ENCODE measurements at regions not wholly inside any gene's neighbourhood (a gene's known extent, or its start where the extent isn't known, plus 50 kb on each side); places are given as distances from the start of the nearest gene placed in this dataset.

- peaks cover 9% of the 10 kb centered on the region for H3K27me3 Mint-ChIP-seq
- DNase-seq (ENCODE audit: low spot score in 2 of 2): no peak
- H3K36me3 Mint-ChIP-seq: no peaks in the 10 kb centered on the region
- no peaks in the 10 kb centered on the region for H3K4me1 Mint-ChIP-seq
- no peak overlapping the region for H3K27ac Mint-ChIP-seq
- H3K4me3 Mint-ChIP-seq: no peak overlapping the region
- no peak for ATAC-seq (ENCODE audit: low read depth)
- no peaks in the 10 kb centered on the region for H3K9me3 Mint-ChIP-seq
Observed at GRCh38 chr6:154561750-154562149, 51.3 kb upstream of the CNKSR3 start.

DNA sequence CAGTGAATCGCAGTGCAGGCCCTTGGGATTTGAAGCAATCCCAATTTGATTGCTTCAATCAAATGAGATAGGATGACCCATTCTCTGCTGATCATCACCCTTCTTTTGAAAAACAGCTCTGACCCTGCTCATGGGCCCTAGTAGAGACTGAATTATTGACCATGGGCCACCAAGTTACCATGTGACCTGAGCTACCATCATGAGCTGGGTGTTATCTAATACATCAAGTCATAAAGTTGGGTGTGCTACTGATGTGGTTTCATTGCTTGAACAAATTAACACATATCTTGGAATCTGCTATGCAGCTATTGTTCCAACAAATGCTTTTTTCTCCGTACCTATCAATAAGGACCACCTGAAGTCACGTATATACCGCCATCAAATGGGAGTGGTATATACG is 54.8 kb upstream of the CNKSR3 start:
- DNase-seq (ENCODE audit: low spot score in 2 of 2) (no peak), ATAC-seq (ENCODE audit: low read depth) (no peak)
- H3K4me3 Mint-ChIP-seq: no peak overlapping the region
- H3K27ac Mint-ChIP-seq: no peak overlapping the region
- no peaks in the 10 kb centered on the region for H3K9me3 Mint-ChIP-seq
- H3K4me1 Mint-ChIP-seq: no peaks in the 10 kb centered on the region
- H3K36me3 Mint-ChIP-seq: no peaks in the 10 kb centered on the region
- peaks cover 7% of the 10 kb centered on the region for H3K27me3 Mint-ChIP-seq

DNA sequence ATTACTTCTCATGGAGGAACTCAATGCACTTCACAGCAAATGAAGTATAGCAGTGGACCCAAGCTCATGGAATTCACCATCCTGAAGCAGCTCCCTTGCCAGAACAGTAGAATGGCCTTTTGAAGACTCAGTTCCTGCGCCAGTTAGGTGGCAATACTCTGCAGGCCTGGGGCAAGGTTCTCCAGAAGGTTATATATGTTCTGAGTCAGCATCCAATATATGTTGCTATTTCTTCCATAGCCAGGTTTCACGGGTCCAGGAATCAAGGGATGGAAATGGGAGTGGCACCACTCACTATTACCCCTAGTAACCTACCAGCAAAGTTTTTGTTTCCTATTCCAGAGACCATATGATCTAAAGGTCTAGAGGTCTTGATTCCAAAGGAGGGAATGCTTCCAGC is 56.4 kb upstream of the CNKSR3 start:
- Mint-ChIP-seq H3K4me1 (no peaks in the 10 kb centered on the region), H3K27me3 (peaks cover 5% of the 10 kb centered on the region), H3K9me3 (no peaks in the 10 kb centered on the region), H3K36me3 (no peaks in the 10 kb centered on the region), H3K27ac (no peak overlapping the region), H3K4me3 (no peak overlapping the region)
- DNase-seq (ENCODE audit: low spot score in 2 of 2) (no peak), ATAC-seq (ENCODE audit: low read depth) (no peak)

DNA sequence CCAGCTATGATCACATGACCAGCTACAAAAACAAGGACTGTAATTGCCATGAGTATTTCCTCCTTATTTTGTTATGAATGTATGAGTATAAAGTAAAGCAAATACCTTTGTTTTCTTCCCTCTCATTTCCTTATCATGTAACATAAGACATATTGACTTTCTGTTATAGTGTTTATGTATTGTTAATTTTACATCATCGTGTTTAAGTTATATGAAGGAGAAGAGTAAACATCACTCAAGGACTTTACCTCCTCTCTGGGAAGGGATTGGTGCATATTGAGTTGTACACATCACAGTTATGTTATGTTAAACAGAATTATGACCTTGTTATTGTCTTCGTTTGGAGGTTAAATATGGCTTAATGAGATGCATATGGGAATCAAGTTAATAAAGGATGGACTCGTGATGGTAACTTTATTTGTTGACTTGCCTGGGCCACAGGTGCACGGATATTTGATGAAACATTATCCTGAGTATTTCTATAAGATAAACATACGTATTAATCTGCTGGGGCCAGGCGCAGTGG is 57.3 kb upstream of the CNKSR3 start:
- Mint-ChIP-seq H3K4me1 (no peaks in the 10 kb centered on the region), H3K4me3 (no peak overlapping the region), H3K36me3 (no peaks in the 10 kb centered on the region), H3K27me3 (peaks cover 3% of the 10 kb centered on the region), H3K9me3 (no peaks in the 10 kb centered on the region), H3K27ac (no peak overlapping the region)
- ATAC-seq (ENCODE audit: low read depth): no peak
- DNase-seq (ENCODE audit: low spot score in 2 of 2): no peak

DNA sequence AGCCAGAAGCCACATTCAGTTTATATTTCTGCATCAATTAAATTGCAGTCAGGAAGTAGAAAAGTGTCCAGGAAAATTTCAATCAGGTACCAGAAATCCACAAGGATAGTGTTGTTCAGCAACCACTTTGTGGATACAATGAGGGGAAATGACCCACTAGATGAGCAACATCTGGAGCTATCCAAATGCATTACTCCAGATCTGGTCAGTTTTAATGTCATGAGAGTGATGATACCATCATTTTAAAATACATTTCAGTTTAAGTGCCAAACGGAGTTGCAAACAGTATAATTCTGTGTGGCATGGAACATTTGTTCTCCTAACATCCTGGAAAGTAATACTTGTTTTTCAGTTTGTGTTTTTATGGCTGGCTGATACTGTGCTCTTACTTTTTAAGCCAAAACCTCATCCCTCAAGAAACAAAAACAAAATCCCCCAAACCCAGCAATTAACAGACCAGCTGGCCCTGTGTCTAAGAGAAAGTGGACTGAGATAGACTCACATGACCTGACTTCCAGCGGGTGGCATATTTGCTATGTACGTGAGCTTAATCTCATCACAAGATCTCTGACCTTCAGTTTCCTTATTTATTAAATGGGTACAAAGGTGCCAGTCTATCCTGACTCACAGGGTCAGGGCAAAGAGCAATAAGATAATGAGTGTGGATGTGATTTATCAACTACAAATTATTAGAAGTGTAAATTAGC is 58.8 kb upstream of the CNKSR3 start:
- Mint-ChIP-seq H3K36me3 (no peaks in the 10 kb centered on the region), H3K27ac (no peak overlapping the region), H3K4me1 (no peaks in the 10 kb centered on the region), H3K4me3 (no peak overlapping the region), H3K27me3 (peaks cover 3% of the 10 kb centered on the region), H3K9me3 (no peaks in the 10 kb centered on the region)
- no peak for ATAC-seq (ENCODE audit: low read depth)
- DNase-seq (ENCODE audit: low spot score in 2 of 2): no peak

DNA sequence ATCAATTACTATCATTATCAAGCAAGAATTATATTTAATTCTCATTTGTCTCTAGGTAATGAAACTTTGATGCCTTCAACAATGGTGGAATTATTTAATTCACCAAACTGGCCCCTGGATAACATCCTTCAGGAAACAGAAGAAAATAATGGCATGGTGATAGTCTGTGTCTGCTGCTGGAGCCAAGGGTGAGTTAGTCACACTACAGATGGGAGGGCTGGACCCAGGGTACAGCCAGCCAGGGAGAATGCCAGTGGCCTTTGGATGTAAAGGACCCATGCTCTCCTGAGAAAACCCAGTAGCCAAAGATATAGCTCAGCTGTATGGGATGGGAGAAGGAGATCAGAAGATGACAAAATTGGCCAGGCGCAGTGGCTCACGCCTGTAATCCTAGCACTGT is 60.0 kb upstream of the CNKSR3 start:
- peaks cover 3% of the 10 kb centered on the region for H3K27me3 Mint-ChIP-seq
- H3K4me3 Mint-ChIP-seq: no peak overlapping the region
- DNase-seq (ENCODE audit: low spot score in 2 of 2) (no peak), ATAC-seq (ENCODE audit: low read depth) (no peak)
- H3K27ac Mint-ChIP-seq: no peak overlapping the region
- H3K4me1 Mint-ChIP-seq: no peaks in the 10 kb centered on the region
- H3K36me3 Mint-ChIP-seq: no peaks in the 10 kb centered on the region
- H3K9me3 Mint-ChIP-seq: no peaks in the 10 kb centered on the region

DNA sequence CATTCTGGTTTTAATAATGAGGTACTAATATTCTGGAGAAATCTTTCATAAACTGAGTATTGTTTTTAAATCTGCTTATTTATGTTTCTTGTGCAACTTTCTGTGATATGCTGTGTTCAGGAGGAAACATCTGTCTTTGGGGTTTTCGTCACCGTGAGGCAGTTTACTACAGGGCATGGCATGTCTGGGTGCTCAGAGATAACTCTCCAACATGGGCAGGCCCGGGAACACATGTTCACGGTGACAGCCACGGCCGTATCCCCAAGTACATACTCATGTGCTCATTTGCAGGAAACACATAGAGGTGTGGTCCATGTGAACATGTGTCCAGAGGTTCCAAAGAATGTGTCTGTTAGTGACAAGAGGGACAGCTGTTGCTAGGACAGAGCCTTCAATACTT is 62.1 kb upstream of the CNKSR3 start:
- Mint-ChIP-seq H3K36me3 (no peaks in the 10 kb centered on the region), H3K27ac (no peak overlapping the region), H3K9me3 (no peaks in the 10 kb centered on the region), H3K27me3 (peaks cover 3% of the 10 kb centered on the region), H3K4me1 (no peaks in the 10 kb centered on the region), H3K4me3 (no peak overlapping the region)
- no peak for DNase-seq (ENCODE audit: low spot score in 2 of 2)
- no peak for ATAC-seq (ENCODE audit: low read depth)

DNA sequence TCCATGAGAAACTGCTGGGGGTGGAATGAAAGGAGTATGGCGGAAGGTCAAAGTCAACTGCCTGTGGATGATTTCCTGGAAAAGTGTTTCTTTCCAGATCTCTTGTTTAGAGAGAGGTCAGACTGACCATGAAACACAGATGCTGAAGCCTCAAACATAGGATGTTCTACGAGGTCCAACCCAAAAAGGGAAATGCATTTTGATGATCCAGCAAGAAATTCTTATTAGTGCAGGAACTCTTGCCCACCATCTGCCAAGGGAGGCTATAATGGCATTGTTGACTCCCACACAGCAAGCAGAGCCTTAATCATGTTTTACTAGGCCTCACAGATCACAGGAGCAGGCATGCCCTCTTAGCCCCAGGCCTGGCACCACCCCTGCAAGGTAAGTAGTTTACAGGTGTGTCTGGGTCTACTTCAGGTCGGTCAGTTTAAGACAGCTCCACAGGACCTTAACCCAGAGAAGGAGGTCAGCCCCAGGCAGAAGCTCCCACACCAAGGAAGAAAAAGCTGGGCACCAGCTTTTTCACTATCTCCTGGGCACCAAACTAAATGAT is 67.6 kb upstream of the CNKSR3 start:
- ATAC-seq (ENCODE audit: low read depth): no peak
- H3K27ac Mint-ChIP-seq: no peak overlapping the region
- no peak for DNase-seq (ENCODE audit: low spot score in 2 of 2)
- no peak overlapping the region for H3K4me3 Mint-ChIP-seq
- H3K4me1 Mint-ChIP-seq: no peaks in the 10 kb centered on the region
- H3K9me3 Mint-ChIP-seq: peaks cover 10% of the 10 kb centered on the region
- H3K36me3 Mint-ChIP-seq: peaks cover 4% of the 10 kb centered on the region
- no peaks in the 10 kb centered on the region for H3K27me3 Mint-ChIP-seq

- no peak for DNase-seq (ENCODE audit: low spot score in 2 of 2)
- no peaks in the 10 kb centered on the region for H3K27me3 Mint-ChIP-seq
- ATAC-seq (ENCODE audit: low read depth): no peak
- peaks cover 4% of the 10 kb centered on the region for H3K36me3 Mint-ChIP-seq
- H3K9me3 Mint-ChIP-seq: peaks cover 10% of the 10 kb centered on the region
- no peak overlapping the region for H3K27ac Mint-ChIP-seq
- H3K4me3 Mint-ChIP-seq: no peak overlapping the region
- H3K4me1 Mint-ChIP-seq: no peaks in the 10 kb centered on the region
Observed at GRCh38 chr6:154579046-154579445, 68.6 kb upstream of the CNKSR3 start.

DNA sequence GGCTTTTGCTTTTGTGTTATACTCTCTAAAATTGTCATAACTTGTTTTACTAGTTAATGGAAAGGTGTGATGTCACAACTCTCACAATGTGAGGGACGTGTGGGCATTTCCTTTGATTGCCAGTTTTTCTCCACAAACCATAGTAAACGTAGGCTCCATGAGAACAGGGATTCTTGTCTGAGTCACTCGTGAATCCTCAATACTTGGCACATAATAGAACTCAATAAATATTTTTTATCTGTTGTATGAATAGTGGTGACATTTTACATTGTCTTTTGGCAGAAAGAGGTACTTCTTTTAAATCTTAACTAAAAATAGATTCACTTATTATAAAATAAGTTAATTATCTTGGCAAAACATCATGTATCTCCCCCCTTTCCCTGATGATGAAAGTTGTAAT is 69.0 kb upstream of the CNKSR3 start:
- Mint-ChIP-seq H3K4me1 (no peaks in the 10 kb centered on the region), H3K27me3 (no peaks in the 10 kb centered on the region), H3K36me3 (peaks cover 4% of the 10 kb centered on the region), H3K9me3 (peaks cover 10% of the 10 kb centered on the region), H3K27ac (no peak overlapping the region), H3K4me3 (no peak overlapping the region)
- ATAC-seq (ENCODE audit: low read depth): no peak
- no peak for DNase-seq (ENCODE audit: low spot score in 2 of 2)

DNA sequence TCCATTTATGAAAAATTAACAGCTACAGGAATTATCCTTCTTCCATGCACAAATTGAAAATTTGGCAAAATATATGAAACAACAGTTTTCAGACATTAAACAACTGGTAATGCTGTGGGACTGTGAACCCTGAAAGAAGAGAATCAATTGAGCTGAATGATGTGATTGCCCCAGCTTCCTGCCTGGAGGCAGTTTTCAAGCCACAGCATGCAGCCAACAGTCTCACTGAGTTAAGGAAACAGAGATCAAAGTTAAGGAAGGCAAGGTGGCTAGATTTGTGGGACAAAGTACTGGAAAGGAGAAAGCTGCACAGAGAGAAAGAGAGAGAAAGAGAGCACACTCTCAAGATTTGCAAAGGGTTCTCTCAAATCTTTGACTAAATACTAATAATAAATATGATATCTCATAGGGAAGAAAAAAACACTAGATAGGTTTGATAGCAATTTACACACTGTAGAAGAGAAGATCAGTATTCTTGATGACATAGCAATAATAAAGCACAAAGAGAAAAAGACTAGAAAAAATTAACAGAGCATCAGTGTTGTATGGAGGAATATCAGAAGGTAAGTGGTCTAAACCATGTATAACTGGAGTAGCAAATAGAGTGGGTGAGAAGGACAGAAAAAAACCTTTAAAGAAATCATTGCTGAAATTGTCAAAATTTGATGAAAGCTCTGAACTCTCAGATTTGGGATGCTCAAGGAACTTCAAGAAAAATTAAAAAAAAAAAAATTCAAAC is 70.1 kb upstream of the CNKSR3 start:
- DNase-seq (ENCODE audit: low spot score in 2 of 2) (no peak), ATAC-seq (ENCODE audit: low read depth) (no peak)
- Mint-ChIP-seq H3K9me3 (peaks cover 10% of the 10 kb centered on the region), H3K27me3 (no peaks in the 10 kb centered on the region), H3K27ac (no peak overlapping the region), H3K4me1 (no peaks in the 10 kb centered on the region), H3K4me3 (no peak overlapping the region), H3K36me3 (peaks cover 4% of the 10 kb centered on the region)

DNA sequence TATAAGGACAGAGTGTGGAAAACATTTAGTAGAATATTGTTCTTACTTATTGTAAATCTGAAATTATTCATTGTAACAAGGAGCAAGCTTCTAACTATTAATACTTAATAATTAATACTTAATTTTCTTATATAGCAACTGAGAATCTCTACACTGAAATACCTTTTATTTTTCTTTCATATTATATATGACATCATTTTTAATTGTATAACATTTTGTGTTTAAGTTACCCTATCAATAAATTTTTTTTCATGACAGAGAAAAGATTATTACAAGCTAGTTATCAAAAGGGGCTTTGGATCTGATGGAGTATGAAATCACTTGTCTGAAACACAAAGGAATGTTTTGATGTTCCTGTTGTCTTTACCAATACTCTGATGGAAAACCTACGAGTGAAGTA is 72.2 kb upstream of the CNKSR3 start:
- no peak overlapping the region for H3K4me3 Mint-ChIP-seq
- DNase-seq (ENCODE audit: low spot score in 2 of 2) (no peak), ATAC-seq (ENCODE audit: low read depth) (no peak)
- H3K27me3 Mint-ChIP-seq: no peaks in the 10 kb centered on the region
- H3K4me1 Mint-ChIP-seq: no peaks in the 10 kb centered on the region
- no peak overlapping the region for H3K27ac Mint-ChIP-seq
- H3K36me3 Mint-ChIP-seq: peaks cover 4% of the 10 kb centered on the region
- H3K9me3 Mint-ChIP-seq: peaks cover 10% of the 10 kb centered on the region

- Mint-ChIP-seq H3K27me3 (no peaks in the 10 kb centered on the region), H3K36me3 (peaks cover 4% of the 10 kb centered on the region), H3K27ac (no peak overlapping the region)
Observed at GRCh38 chr6:154583546-154584188, 73.2 kb upstream of the CNKSR3 start.

DNA sequence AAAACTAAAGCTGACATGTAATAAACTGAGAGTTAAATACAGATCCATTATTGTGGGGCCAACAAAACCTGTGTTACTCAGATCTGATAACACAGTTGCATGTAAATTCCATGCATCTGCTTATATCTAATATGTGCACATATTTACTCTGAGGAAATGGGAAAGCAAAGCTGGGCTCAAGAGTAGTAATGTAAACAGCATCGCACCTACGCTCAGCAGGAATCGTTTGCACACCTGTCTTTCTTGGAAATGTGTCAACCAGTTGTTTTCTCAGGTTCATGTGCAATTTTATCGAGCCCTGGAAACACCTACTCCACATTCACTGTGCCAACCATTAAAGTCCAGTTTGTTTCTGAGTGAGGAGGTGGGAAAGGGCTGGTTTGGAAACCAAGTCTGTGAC is 80.3 kb upstream of the CNKSR3 start:
- Mint-ChIP-seq H3K4me1 (no peaks in the 10 kb centered on the region), H3K27me3 (peaks cover 1% of the 10 kb centered on the region), H3K27ac (no peak overlapping the region), H3K9me3 (no peaks in the 10 kb centered on the region), H3K4me3 (no peak overlapping the region), H3K36me3 (no peaks in the 10 kb centered on the region)
- no peak for ATAC-seq (ENCODE audit: low read depth)
- no peak for DNase-seq (ENCODE audit: low spot score in 2 of 2)

More at GRCh38 chr6:154583546-154584188, 73.2 kb upstream of the CNKSR3 start:
- ATAC-seq (ENCODE audit: low read depth): no peak
- Mint-ChIP-seq H3K4me3 (no peak overlapping the region), H3K4me1 (no peaks in the 10 kb centered on the region), H3K9me3 (peaks cover 10% of the 10 kb centered on the region)
- no peak for DNase-seq (ENCODE audit: low spot score in 2 of 2)

Data from memory B cell (primary cell).